ENCODE measurements at regions not wholly inside any gene's neighbourhood (a gene's known extent, or its start where the extent isn't known, plus 50 kb on each side); places are given as distances from the start of the nearest gene placed in this dataset.

DNA sequence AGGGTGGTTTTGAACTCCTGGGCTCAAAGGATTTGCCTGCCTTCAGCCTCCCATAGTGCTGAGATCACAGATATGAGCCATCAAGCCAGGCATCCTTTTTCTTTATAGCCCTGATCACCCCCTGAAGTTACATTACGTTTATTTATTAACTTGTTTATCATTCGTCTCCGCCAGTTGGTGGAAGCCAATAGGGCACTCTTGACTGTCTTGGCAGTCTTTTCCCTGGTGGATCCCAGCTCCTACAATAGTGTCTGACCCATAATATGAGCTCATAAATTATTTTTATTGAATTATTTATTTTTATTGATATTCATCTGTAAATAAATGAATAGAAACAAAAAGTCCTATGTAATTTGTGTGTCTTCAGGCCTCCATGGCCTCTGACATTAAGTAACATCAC, 484.3 kb upstream of the FAT1 start:
- TF ChIP-seq, protein P1, sequence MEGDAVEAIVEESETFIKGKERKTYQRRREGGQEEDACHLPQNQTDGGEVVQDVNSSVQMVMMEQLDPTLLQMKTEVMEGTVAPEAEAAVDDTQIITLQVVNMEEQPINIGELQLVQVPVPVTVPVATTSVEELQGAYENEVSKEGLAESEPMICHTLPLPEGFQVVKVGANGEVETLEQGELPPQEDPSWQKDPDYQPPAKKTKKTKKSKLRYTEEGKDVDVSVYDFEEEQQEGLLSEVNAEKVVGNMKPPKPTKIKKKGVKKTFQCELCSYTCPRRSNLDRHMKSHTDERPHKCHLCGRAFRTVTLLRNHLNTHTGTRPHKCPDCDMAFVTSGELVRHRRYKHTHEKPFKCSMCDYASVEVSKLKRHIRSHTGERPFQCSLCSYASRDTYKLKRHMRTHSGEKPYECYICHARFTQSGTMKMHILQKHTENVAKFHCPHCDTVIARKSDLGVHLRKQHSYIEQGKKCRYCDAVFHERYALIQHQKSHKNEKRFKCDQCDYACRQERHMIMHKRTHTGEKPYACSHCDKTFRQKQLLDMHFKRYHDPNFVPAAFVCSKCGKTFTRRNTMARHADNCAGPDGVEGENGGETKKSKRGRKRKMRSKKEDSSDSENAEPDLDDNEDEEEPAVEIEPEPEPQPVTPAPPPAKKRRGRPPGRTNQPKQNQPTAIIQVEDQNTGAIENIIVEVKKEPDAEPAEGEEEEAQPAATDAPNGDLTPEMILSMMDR (optimal IDR thresholded peaks at IDR 0.05 in 1 of 3, IDR thresholded peaks at IDR 0.05 in 1 of 3, conservative IDR thresholded peaks at IDR 0.05 in 1 of 3; ENCODE audit: extremely low read depth in 1 of 3, insufficient read depth in 2 of 3, low read length in 3 of 3) = no peak
- TF ChIP-seq EZH2 (IDR thresholded peaks at IDR 0.05; ENCODE audit: low read length) = no peak
